Activated CD4-positive, alpha-beta memory T cell treated with anti-CD3 and anti-CD28 coated beads, Interleukin-2, amount 10 ng/mL, durations not matched to agents 7 days and 5 days (primary cell): ENCODE measurements at regions not wholly inside any gene's neighbourhood (a gene's known extent, or its start where the extent isn't known, plus 50 kb on each side); places are given as distances from the start of the nearest gene placed in this dataset.

ENCODE experiments used
- CTCF ChIA-PET: fragments of 350-600 bp; sonication (Branson Sonifier 250); formaldehyde crosslinking; loops from one replicate; lab custom pipeline; 2021; ENCODE audit warnings: antibody characterized with exemption, inconsistent platforms; lab: Charles Lee
- POLR2A ChIA-PET: fragments of 350-600 bp; sonication (Branson Sonifier 250); formaldehyde crosslinking; loops from one replicate; lab custom pipeline; 2021; ENCODE audit warnings: antibody characterized with exemption; lab: Charles Lee
- DNase-seq: peaks from one replicate; pipeline ENCODE4 v3.0.0-alpha.2; 2020
- H3K27ac Mint-ChIP-seq: one replicate; pipeline ENCODE4 v1.8.0; 2021; ENCODE audit warnings: mild to moderate bottlenecking, mixed read lengths
- H3K27me3 Mint-ChIP-seq: one replicate; pipeline ENCODE4 v1.8.0; 2021; ENCODE audit warnings: mixed read lengths
- H3K36me3 Mint-ChIP-seq: one replicate; pipeline ENCODE4 v1.8.0; 2021; ENCODE audit warnings: low read depth, mixed read lengths
- H3K4me1 Mint-ChIP-seq: one replicate; pipeline ENCODE4 v1.8.0; 2021; ENCODE audit warnings: mixed read lengths
- H3K4me3 Mint-ChIP-seq: one replicate; pipeline ENCODE4 v1.8.0; 2021; ENCODE audit warnings: mild to moderate bottlenecking, mixed read lengths
- H3K9me3 Mint-ChIP-seq: one replicate; pipeline ENCODE4 v1.8.0; 2021; ENCODE audit warnings: mixed read lengths

DNA sequence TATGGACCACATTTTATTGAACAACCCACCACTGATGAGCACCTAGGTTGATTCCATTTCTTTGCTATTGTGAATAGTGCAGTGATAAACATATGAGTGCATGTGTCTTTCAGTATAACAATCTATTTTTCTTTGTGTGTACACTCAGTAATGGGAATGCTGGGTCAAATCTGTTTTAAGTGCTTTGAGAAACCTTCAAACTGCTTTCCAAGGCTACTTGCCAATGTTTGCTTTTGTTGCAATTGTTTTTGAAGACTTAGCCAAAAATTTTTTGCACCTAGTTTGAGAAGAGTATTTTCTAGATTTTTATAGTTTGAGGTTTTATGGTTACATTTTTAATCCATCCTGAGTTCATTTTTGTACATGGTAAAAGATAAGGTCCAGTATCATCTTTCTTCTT is 587.4 kb upstream of the SETBP1 start:
- CTCF ChIA-PET: no interaction called here
- POLR2A ChIA-PET: no interaction called here
- DNase-seq: no peak
- peaks cover 8% of the 10 kb centered on the region for H3K9me3 Mint-ChIP-seq
- no peaks in the 10 kb centered on the region for H3K4me1 Mint-ChIP-seq
- no peaks in the 10 kb centered on the region for H3K36me3 Mint-ChIP-seq
- H3K27me3 Mint-ChIP-seq: no peaks in the 10 kb centered on the region
- no peak overlapping the region for H3K4me3 Mint-ChIP-seq
- no peak overlapping the region for H3K27ac Mint-ChIP-seq

DNA sequence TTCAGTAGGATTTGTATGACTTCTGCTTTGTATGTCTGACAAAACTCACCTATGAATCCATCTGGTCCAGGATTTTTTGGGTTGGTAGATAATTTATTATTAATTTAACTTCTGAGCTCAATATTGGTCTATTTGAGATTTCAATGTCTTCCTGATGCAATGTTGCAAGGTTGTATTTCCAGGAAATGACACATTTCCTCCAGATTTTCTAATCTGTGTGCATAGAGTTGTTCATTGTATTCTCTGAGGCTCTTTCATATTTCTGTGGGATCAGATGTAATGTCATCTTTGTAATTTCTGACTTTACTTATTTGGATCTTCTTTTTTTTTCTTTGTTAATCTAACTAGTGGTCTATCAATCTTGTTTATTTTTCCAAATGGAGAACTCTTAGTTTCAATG is 584.7 kb upstream of the SETBP1 start:
- Mint-ChIP-seq H3K27ac (no peak overlapping the region), H3K27me3 (no peaks in the 10 kb centered on the region)
- CTCF ChIA-PET: no interaction called here

DNA sequence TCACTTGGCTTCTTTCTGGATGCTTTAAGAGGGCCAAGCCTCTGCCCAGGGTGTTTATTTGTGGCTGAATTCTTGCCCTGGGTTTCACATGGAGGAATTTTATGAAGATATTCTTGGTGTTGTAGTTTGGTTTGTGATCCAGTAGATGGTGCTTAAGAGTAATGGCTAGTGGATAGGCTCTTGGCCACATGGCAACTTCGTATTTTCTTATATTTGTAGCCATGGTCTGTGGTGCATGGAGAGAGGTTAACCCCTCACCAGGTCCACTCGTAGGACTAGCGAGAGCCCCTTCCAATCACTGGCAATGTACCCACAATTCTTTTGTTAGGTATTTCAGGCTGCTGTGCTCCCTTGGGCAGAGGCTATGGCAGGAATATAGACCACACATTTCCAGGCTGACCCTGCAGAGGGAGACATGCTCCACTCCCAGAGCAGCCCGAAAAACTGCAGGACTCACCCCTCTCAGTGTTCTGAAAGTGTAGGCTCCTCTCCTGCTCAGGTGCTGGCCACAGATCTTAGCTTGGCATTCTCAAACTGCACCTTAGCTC is 582.1 kb upstream of the SETBP1 start:
- H3K27ac Mint-ChIP-seq: no peak overlapping the region
- H3K9me3 Mint-ChIP-seq: peaks cover 13% of the 10 kb centered on the region
- no peak overlapping the region for H3K4me3 Mint-ChIP-seq
- DNase-seq: no peak
- no peaks in the 10 kb centered on the region for H3K27me3 Mint-ChIP-seq
- CTCF ChIA-PET: no interaction called here
- no peaks in the 10 kb centered on the region for H3K36me3 Mint-ChIP-seq
- POLR2A ChIA-PET: no interaction called here
- H3K4me1 Mint-ChIP-seq: no peaks in the 10 kb centered on the region

More for the DNA sequence above, 584.7 kb upstream of the SETBP1 start:
- Mint-ChIP-seq H3K36me3 (no peaks in the 10 kb centered on the region), H3K9me3 (peaks cover 13% of the 10 kb centered on the region), H3K4me1 (no peaks in the 10 kb centered on the region), H3K4me3 (no peak overlapping the region)
- no peak for DNase-seq
- POLR2A ChIA-PET: no interaction called here

DNA sequence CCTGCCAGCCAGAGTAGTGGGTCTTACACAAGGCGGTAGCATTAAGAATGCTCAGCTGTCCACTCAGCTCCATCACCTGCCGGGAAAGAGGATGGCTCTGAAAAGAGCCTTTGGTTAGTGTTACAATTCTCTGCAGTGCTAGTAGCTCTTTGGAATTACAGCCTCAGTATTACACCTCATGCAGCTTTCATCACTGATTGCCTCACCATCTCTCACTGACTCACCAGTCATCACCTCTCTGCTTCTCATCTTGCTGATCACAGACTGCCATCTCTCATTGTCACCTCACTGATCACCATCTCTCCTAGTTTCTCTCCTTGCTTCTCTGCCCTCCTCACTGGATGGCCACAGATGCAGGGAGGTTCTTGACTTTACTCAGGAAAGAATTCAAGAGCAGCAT is 573.5 kb upstream of the SETBP1 start:
- DNase-seq: no peak
- Mint-ChIP-seq H3K4me3 (no peak overlapping the region), H3K27ac (no peak overlapping the region), H3K4me1 (no peaks in the 10 kb centered on the region), H3K27me3 (no peaks in the 10 kb centered on the region), H3K36me3 (no peaks in the 10 kb centered on the region), H3K9me3 (peaks cover 3% of the 10 kb centered on the region)
- ChIA-PET POLR2A (no interaction called here), CTCF (no interaction called here)

DNA sequence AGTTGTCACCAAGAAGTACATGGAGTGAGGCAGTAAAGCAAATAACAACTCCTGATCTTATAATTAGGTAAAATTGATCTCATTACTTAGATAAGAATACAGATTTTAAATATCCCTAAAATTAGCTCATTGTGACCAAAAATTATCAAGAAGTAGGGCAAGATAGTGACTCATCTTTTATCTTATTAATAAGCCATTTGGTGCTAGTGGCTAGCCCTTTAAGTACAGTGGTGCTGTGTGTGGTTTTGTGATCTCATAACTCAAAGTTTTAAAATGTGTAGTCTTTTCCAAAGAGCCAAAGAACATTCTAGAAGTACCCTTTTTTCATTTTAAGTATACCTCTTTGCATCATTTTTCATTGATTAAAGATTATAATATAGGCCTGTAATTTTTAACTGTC is 569.4 kb upstream of the SETBP1 start:
- POLR2A ChIA-PET: no interaction called here
- no peak overlapping the region for H3K27ac Mint-ChIP-seq
- CTCF ChIA-PET: no interaction called here
- no peaks in the 10 kb centered on the region for H3K36me3 Mint-ChIP-seq
- no peak for DNase-seq
- no peaks in the 10 kb centered on the region for H3K27me3 Mint-ChIP-seq
- H3K9me3 Mint-ChIP-seq: peaks cover under 1% of the 10 kb centered on the region
- no peak overlapping the region for H3K4me3 Mint-ChIP-seq
- no peaks in the 10 kb centered on the region for H3K4me1 Mint-ChIP-seq

DNA sequence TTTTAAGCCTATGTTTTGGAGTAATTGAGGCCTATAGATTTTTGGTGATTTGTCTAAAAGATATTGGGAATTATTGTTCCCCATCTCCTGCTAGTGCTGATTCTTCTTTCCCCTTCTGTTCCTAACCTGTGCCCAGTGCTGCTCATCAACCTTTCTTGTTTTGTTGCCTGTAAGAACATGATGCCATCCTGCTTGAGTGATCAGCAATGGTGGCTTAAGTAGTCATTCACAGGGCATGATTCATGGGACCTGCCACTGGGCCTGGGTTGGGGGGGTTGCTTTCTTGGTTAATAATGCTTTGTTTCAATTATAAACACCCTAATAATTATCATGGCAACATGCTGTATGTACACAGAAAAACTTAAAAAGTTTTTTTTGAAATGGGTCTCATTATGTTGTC is 562.9 kb upstream of the SETBP1 start:
- Mint-ChIP-seq H3K4me1 (no peaks in the 10 kb centered on the region), H3K4me3 (no peak overlapping the region), H3K27me3 (no peaks in the 10 kb centered on the region), H3K27ac (no peak overlapping the region), H3K9me3 (peaks cover 4% of the 10 kb centered on the region), H3K36me3 (no peaks in the 10 kb centered on the region)
- ChIA-PET CTCF (no interaction called here), POLR2A (no interaction called here)
- no peak for DNase-seq

DNA sequence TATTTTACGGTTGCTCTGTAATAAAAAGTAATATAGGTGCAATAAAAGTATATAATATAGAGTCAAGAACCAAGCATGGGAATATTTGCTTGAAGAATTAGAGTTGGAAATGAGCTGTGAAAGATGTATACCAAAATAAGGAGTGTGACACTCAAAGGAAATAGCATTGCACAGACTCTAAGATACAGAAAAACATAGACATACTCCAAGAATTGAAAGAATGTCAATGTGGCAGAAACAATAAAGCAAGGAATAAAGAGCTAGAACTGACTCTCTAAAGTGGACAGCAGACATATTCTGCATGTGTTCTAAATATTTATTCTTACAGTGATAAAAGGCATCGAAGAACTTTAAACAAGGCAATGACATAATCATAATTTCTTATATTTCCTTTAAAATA is 561.1 kb upstream of the SETBP1 start:
- CTCF ChIA-PET: no interaction called here
- peaks cover 4% of the 10 kb centered on the region for H3K9me3 Mint-ChIP-seq

DNA sequence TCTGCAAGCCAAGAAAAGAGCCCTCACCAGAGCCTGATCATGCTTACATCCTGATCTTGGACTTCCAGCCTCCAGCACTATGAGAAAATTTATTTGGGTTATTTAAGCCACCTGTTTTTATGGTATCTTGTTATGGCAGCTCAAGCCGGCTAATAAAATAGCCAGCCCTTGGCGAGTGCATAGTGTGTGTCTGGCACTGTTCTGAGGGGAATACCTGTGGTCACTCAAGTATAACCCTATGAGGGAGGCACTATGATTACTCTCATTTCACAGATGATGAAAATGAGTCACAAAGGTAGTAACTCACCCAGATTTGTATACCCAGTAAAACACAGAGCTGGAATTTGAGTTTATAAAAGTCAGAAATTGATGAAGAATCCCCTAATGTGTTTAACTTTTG is 556.9 kb upstream of the SETBP1 start:
- Mint-ChIP-seq H3K4me3 (no peak overlapping the region), H3K4me1 (no peaks in the 10 kb centered on the region), H3K27me3 (no peaks in the 10 kb centered on the region), H3K9me3 (peaks cover 4% of the 10 kb centered on the region), H3K36me3 (no peaks in the 10 kb centered on the region), H3K27ac (no peak overlapping the region)
- ChIA-PET POLR2A (no interaction called here), CTCF (no interaction called here)
- no peak for DNase-seq

More for the DNA sequence above, 561.1 kb upstream of the SETBP1 start:
- Mint-ChIP-seq H3K27me3 (no peaks in the 10 kb centered on the region), H3K36me3 (no peaks in the 10 kb centered on the region), H3K4me3 (no peak overlapping the region), H3K4me1 (no peaks in the 10 kb centered on the region), H3K27ac (no peak overlapping the region)
- POLR2A ChIA-PET: no interaction called here
- DNase-seq: no peak

DNA sequence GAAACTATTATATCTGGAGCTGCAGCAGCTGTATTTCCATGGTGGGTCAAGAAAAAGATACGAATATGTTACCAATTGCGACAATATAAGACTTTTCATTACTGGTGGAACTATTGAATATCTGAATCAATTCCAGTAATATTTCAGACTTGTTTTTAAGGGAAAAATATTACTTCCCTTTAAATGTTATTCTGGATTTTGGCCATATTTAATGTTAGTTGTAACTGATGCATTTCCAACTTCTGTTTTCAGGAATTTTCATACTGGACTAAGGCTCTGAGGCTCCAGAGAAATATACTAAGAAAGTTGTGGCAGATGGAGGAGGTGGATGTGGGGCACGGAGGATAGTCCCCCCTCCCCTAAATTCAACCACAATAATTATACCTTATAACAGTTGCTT is 555.2 kb upstream of the SETBP1 start:
- POLR2A ChIA-PET: no interaction called here

DNA sequence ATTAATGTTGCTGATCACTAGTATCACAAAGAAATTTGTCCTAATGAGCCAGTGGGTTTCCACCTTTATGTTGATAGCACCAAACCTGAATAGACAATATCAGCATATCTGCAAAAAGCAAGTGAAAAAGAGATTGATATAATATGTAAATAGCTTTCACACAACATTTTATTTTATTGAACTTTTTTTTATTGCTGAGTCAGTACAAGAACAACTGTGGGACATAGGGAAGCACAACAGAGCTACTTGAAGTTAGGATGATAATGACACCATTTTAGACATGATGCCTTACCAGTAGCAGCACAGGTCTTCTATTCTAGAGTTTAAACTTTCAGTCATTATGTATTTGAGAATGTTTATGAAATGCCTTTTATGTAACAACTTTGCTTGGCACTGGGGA is 554.1 kb upstream of the SETBP1 start:
- H3K27ac Mint-ChIP-seq: no peak overlapping the region
- no peaks in the 10 kb centered on the region for H3K4me1 Mint-ChIP-seq
- no peak overlapping the region for H3K4me3 Mint-ChIP-seq
- no peaks in the 10 kb centered on the region for H3K27me3 Mint-ChIP-seq
- H3K36me3 Mint-ChIP-seq: no peaks in the 10 kb centered on the region
- ChIA-PET POLR2A (no interaction called here), CTCF (no interaction called here)
- H3K9me3 Mint-ChIP-seq: no peaks in the 10 kb centered on the region
- no peak for DNase-seq

More for the DNA sequence above, 555.2 kb upstream of the SETBP1 start:
- CTCF ChIA-PET: no interaction called here
- no peaks in the 10 kb centered on the region for H3K4me1 Mint-ChIP-seq
- H3K27me3 Mint-ChIP-seq: no peaks in the 10 kb centered on the region
- H3K36me3 Mint-ChIP-seq: no peaks in the 10 kb centered on the region
- H3K27ac Mint-ChIP-seq: no peak overlapping the region
- H3K4me3 Mint-ChIP-seq: no peak overlapping the region
- no peak for DNase-seq
- no peaks in the 10 kb centered on the region for H3K9me3 Mint-ChIP-seq

DNA sequence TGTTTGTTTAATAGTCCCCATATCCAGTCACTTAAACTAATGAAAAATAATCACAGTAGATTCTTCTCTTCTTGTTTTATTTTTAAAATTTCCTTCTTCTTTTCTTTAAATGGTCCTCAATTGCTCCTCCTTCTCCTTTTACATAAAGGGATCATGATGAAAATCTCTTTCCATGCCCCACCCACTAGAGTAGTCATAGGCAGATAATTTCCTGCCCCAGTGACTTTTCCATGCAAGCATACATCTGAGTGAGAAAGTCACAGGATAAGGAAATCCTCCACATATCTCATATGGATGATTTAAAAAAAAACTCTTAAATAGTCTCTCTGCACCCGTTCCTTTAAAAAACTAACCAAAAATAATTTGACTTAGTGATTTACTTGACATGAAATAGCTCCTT is 552.3 kb upstream of the SETBP1 start:
- CTCF ChIA-PET: no interaction called here
- Mint-ChIP-seq H3K36me3 (no peaks in the 10 kb centered on the region), H3K4me1 (no peaks in the 10 kb centered on the region), H3K27ac (no peak overlapping the region), H3K27me3 (no peaks in the 10 kb centered on the region), H3K4me3 (no peak overlapping the region), H3K9me3 (no peaks in the 10 kb centered on the region)
- no peak for DNase-seq
- POLR2A ChIA-PET: no interaction called here

DNA sequence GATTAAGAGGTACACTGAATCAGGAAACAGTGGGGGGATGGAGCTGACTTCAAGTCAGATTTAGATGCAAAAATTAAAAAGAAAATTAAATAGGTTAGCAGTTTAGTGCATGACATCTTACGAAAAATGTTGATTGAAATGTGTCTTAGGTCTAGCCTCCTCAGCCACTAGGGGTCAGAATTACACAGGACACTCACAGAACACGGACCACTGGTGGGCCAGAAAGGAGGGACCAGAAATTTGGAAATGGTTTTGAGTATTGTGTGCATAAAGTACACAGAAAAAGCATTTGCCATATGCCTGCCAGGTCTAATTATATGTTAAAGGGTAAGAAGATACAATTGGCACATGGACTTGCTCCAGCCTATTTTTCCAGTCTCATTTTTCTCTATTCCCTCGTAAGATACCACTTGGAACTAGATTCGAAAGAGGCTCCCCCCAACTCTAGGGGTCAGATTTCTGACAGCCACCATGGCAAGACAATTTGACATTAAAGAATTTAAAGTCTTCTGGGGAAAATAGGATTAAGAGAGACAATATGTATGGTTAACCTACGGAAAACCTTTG is 550.2 kb upstream of the SETBP1 start:
- H3K27ac Mint-ChIP-seq: no peak overlapping the region
- ChIA-PET POLR2A (no interaction called here), CTCF (no interaction called here)
- no peaks in the 10 kb centered on the region for H3K36me3 Mint-ChIP-seq
- H3K27me3 Mint-ChIP-seq: no peaks in the 10 kb centered on the region
- H3K4me3 Mint-ChIP-seq: no peak overlapping the region
- no peaks in the 10 kb centered on the region for H3K9me3 Mint-ChIP-seq
- no peak for DNase-seq
- H3K4me1 Mint-ChIP-seq: no peaks in the 10 kb centered on the region

DNA sequence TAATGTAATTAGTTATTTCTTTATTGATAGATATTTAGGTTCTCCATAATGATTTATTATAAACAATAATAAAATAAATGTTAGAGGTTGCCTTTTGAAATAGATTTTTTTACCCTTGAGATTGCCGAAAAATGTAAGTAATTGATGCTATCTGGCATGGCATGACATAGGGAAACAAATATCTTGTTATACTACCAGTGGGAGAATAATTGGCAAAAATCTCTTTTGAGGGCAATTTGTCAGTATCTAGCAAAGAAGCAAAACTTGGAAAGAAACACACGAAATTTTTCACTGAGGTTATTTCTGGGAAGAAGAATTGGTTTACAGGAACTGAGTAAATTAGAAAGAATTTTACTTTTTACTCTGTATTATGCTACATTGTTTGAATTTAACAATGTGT is 547.2 kb upstream of the SETBP1 start:
- ChIA-PET CTCF (no interaction called here), POLR2A (no interaction called here)
- no peak for DNase-seq
- no peak overlapping the region for H3K4me3 Mint-ChIP-seq
- no peaks in the 10 kb centered on the region for H3K27me3 Mint-ChIP-seq
- no peaks in the 10 kb centered on the region for H3K36me3 Mint-ChIP-seq
- H3K27ac Mint-ChIP-seq: no peak overlapping the region
- no peaks in the 10 kb centered on the region for H3K4me1 Mint-ChIP-seq
- peaks cover 2% of the 10 kb centered on the region for H3K9me3 Mint-ChIP-seq

DNA sequence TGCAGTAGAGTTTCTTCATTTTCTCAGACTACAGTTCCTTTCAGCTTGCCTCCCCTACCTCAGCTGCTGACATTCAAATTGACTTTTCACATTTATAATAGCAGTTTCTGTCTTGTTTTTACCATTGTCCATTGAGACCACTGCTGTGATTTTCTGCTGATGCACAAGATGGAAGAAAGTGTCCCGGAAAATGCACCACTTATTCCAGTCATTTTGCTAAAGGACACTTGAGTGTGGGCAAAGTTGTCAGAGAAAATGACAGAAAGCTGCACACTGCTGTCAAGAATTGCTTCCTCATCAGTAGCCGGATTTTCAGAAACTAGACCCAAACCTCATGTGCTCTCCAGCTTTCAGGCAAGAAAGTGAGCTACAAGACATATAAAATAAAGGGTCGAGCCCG is 546.2 kb upstream of the SETBP1 start:
- H3K36me3 Mint-ChIP-seq: no peaks in the 10 kb centered on the region
- ChIA-PET POLR2A (no interaction called here), CTCF (no interaction called here)
- H3K27ac Mint-ChIP-seq: no peak overlapping the region
- H3K4me1 Mint-ChIP-seq: no peaks in the 10 kb centered on the region
- H3K9me3 Mint-ChIP-seq: peaks cover 2% of the 10 kb centered on the region
- H3K27me3 Mint-ChIP-seq: no peaks in the 10 kb centered on the region
- H3K4me3 Mint-ChIP-seq: no peak overlapping the region
- DNase-seq: no peak
